ENCODE measurements at regions not wholly inside any gene's neighbourhood (a gene's known extent, or its start where the extent isn't known, plus 50 kb on each side); places are given as distances from the start of the nearest gene placed in this dataset.

DNA sequence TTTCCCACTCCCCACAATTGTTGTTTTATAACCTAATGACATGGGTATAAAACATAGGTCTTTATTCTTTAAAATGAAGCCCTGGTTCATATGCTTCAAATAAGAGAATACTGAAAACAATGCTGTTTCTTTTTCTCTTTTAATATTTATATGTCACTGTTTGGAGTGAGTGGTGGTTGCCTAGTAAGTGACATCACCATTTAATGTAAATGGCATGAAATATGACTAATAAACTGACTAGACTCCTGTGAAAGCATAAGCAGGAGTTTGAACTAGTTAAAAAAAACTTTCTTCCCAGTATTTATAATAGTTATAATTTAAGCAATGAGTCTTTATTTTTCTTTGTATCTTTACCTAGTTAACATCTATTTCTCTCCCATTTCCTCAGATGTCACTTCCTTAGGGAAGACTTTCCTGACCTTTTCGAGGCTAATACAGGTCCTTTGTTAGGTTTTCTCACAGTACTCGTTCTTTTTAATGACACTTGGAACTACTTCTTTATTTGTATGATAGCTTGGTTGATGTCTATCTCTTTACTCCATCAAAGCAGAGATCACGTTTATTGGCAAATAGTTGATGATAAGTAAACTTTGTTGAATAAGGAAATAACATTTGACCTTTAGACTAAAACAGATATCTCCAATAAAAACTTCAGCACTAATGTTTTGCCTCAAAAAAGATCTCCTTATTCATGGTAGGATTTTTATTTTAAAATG, 105.4 kb upstream of the PDC start:
- TF ChIP-seq OSR1 (CRISPR knock-in tag; IDR thresholded peaks at IDR 0.05) (no peak), ZNF70 (CRISPR knock-in tag; IDR thresholded peaks at IDR 0.05) (no peak), RARB (CRISPR knock-in tag; IDR thresholded peaks at IDR 0.05) (no peak), SNAI2 (CRISPR knock-in tag; IDR thresholded peaks at IDR 0.05) (no peak), ZNF565 (CRISPR knock-in tag; conservative IDR thresholded peaks at IDR 0.05; ENCODE audit: low read depth) (no peak), ZC3H10 (CRISPR knock-in tag; IDR thresholded peaks at IDR 0.05) (no peak), ZNF8 (CRISPR knock-in tag; IDR thresholded peaks at IDR 0.05) (no peak), ZFP3 (CRISPR knock-in tag; IDR thresholded peaks at IDR 0.05) (no peak), TOX (CRISPR knock-in tag; IDR thresholded peaks at IDR 0.05; ENCODE audit: borderline replicate concordance) (no peak)
- TF ChIP-seq, protein P1, sequence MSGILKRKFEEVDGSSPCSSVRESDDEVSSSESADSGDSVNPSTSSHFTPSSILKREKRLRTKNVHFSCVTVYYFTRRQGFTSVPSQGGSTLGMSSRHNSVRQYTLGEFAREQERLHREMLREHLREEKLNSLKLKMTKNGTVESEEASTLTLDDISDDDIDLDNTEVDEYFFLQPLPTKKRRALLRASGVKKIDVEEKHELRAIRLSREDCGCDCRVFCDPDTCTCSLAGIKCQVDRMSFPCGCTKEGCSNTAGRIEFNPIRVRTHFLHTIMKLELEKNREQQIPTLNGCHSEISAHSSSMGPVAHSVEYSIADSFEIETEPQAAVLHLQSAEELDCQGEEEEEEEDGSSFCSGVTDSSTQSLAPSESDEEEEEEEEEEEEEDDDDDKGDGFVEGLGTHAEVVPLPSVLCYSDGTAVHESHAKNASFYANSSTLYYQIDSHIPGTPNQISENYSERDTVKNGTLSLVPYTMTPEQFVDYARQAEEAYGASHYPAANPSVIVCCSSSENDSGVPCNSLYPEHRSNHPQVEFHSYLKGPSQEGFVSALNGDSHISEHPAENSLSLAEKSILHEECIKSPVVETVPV (CRISPR knock-in tag; IDR thresholded peaks at IDR 0.05) = no peak
- TF ChIP-seq, protein P2, sequence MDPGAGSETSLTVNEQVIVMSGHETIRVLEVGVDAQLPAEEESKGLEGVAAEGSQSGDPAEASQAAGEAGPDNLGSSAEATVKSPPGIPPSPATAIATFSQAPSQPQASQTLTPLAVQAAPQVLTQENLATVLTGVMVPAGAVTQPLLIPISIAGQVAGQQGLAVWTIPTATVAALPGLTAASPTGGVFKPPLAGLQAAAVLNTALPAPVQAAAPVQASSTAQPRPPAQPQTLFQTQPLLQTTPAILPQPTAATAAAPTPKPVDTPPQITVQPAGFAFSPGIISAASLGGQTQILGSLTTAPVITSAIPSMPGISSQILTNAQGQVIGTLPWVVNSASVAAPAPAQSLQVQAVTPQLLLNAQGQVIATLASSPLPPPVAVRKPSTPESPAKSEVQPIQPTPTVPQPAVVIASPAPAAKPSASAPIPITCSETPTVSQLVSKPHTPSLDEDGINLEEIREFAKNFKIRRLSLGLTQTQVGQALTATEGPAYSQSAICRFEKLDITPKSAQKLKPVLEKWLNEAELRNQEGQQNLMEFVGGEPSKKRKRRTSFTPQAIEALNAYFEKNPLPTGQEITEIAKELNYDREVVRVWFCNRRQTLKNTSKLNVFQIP (CRISPR knock-in tag; IDR thresholded peaks at IDR 0.05; ENCODE audit: borderline replicate concordance, low read depth) = no peak
- TF ChIP-seq, protein P3, sequence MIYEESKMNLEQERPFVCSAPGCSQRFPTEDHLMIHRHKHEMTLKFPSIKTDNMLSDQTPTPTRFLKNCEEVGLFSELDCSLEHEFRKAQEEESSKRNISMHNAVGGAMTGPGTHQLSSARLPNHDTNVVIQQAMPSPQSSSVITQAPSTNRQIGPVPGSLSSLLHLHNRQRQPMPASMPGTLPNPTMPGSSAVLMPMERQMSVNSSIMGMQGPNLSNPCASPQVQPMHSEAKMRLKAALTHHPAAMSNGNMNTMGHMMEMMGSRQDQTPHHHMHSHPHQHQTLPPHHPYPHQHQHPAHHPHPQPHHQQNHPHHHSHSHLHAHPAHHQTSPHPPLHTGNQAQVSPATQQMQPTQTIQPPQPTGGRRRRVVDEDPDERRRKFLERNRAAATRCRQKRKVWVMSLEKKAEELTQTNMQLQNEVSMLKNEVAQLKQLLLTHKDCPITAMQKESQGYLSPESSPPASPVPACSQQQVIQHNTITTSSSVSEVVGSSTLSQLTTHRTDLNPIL (CRISPR knock-in tag; IDR thresholded peaks at IDR 0.05; ENCODE audit: low read depth) = no peak
- TF ChIP-seq, protein P4, sequence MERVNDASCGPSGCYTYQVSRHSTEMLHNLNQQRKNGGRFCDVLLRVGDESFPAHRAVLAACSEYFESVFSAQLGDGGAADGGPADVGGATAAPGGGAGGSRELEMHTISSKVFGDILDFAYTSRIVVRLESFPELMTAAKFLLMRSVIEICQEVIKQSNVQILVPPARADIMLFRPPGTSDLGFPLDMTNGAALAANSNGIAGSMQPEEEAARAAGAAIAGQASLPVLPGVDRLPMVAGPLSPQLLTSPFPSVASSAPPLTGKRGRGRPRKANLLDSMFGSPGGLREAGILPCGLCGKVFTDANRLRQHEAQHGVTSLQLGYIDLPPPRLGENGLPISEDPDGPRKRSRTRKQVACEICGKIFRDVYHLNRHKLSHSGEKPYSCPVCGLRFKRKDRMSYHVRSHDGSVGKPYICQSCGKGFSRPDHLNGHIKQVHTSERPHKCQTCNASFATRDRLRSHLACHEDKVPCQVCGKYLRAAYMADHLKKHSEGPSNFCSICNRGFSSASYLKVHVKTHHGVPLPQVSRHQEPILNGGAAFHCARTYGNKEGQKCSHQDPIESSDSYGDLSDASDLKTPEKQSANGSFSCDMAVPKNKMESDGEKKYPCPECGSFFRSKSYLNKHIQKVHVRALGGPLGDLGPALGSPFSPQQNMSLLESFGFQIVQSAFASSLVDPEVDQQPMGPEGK (CRISPR knock-in tag; IDR thresholded peaks at IDR 0.05; ENCODE audit: borderline replicate concordance) = no peak
- TF ChIP-seq, protein P5, sequence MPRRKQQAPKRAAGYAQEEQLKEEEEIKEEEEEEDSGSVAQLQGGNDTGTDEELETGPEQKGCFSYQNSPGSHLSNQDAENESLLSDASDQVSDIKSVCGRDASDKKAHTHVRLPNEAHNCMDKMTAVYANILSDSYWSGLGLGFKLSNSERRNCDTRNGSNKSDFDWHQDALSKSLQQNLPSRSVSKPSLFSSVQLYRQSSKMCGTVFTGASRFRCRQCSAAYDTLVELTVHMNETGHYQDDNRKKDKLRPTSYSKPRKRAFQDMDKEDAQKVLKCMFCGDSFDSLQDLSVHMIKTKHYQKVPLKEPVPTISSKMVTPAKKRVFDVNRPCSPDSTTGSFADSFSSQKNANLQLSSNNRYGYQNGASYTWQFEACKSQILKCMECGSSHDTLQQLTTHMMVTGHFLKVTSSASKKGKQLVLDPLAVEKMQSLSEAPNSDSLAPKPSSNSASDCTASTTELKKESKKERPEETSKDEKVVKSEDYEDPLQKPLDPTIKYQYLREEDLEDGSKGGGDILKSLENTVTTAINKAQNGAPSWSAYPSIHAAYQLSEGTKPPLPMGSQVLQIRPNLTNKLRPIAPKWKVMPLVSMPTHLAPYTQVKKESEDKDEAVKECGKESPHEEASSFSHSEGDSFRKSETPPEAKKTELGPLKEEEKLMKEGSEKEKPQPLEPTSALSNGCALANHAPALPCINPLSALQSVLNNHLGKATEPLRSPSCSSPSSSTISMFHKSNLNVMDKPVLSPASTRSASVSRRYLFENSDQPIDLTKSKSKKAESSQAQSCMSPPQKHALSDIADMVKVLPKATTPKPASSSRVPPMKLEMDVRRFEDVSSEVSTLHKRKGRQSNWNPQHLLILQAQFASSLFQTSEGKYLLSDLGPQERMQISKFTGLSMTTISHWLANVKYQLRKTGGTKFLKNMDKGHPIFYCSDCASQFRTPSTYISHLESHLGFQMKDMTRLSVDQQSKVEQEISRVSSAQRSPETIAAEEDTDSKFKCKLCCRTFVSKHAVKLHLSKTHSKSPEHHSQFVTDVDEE (CRISPR knock-in tag; IDR thresholded peaks at IDR 0.05) = no peak
